Small intestine (tissue), 7 donors: ENCODE measurements at regions not wholly inside any gene's neighbourhood (a gene's known extent, or its start where the extent isn't known, plus 50 kb on each side); places are given as distances from the start of the nearest gene placed in this dataset.

Experiments used
- DNase-seq, 2 donors: peaks; one replicate each; pipeline versions ENCODE4 v3.0.0 to v3.0.0-alpha.2; 2013
- FAIRE-seq: peaks from 2 replicates; lab custom pipeline; 2012; peaks lifted over from hg19 to GRCh38; lab: Jason Lieb, UNC
- H3K27ac ChIP-seq, 3 donors: one replicate each; pipeline ENCODE4 v1.5.1; 2013; ENCODE audit warnings: low read length in 2 of 3, mild to moderate bottlenecking in 2 of 3, control low read depth in 1 of 3, inconsistent platforms in 1 of 3, low read depth in 1 of 3, moderate library complexity in 1 of 3
- H3K27me3 ChIP-seq, 3 donors: one replicate each; pipeline ENCODE4 v1.6.1; 2013; ENCODE audit warnings: low read length in 3 of 3, inconsistent platforms in 1 of 3; ENCODE audit not compliant: control insufficient read depth in 3 of 3, insufficient read depth in 3 of 3
- H3K36me3 ChIP-seq, 3 donors: one replicate each; pipeline ENCODE4 v1.6.1; 2013; ENCODE audit warnings: low read length in 3 of 3, inconsistent platforms in 1 of 3, low read depth in 1 of 3, mild to moderate bottlenecking in 1 of 3, moderate library complexity in 1 of 3; ENCODE audit not compliant: control insufficient read depth in 3 of 3, insufficient read depth in 2 of 3
- H3K4me1 ChIP-seq, 3 donors: one replicate each; pipeline ENCODE4 v1.6.1; 2013; ENCODE audit warnings: low read length in 2 of 3, inconsistent platforms in 1 of 3, low read depth in 1 of 3, mild to moderate bottlenecking in 1 of 3, moderate library complexity in 1 of 3; ENCODE audit not compliant: control insufficient read depth in 3 of 3, insufficient read depth in 2 of 3
- H3K4me3 ChIP-seq, 3 donors: one replicate each; pipeline ENCODE4 v1.5.1; 2013; ENCODE audit warnings: low read length in 3 of 3, control low read depth in 1 of 3, inconsistent platforms in 1 of 3, low read depth in 1 of 3, mild to moderate bottlenecking in 1 of 3, moderate library complexity in 1 of 3
- H3K9me3 ChIP-seq, 2 donors: one replicate each; pipeline ENCODE4 v1.6.1; 2013; ENCODE audit warnings: low read depth in 1 of 2, low read length in 1 of 2; ENCODE audit not compliant: control insufficient read depth in 2 of 2, insufficient read depth in 1 of 2
- WGBS, 3 donors: extraction: QIAGEN DNeasy Blood & Tissue Kit; methylation state at CpG; one replicate each; pipeline ENCODE4 v1.1.7; 2013; 5-methylcytosine and 5-hydroxymethylcytosine counted together
- donor health status: healthy with polysubstance abuse.
- donor health status: control.
- donor health status: control.
- donor health status: Bipolar disorder and iron deficiency.
- donor health status: healthy.

DNA sequence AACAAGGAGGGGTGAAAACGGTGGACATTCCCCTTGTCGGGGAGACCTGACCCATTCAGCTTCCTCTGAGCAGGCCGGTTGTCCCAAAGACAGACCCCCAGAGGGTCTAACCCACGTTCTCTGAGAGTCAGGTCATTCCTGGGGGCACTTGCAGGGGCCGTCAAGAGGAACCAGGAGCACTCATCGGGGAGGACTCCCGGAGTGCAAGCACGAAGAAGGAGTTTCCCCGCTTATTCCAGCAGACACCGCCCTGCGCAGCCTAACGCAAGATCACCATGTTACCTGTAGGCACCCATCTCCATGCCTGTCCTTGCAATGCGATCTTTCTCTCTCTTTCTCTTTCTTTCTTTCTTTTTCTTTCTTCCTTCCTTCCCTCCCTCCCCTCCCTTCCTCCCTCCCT lies 154.2 kb downstream of the SHOX start:
- Histone ChIP-seq H3K27me3 (no peaks in the 10 kb centered on the region), H3K9me3 (peaks cover 0 to 6% of the 10 kb centered on the region in 2 donors), H3K4me3 (no peak overlapping the region), H3K27ac (no peak overlapping the region), H3K4me1 (no peaks in the 10 kb centered on the region), H3K36me3 (no peaks in the 10 kb centered on the region)
- DNase-seq = no peak
- FAIRE-seq = no peak
- WGBS, 3 donors = 91 to 93% (median 91%) methylated on average over 13 of the region's 13 CpGs

DNA sequence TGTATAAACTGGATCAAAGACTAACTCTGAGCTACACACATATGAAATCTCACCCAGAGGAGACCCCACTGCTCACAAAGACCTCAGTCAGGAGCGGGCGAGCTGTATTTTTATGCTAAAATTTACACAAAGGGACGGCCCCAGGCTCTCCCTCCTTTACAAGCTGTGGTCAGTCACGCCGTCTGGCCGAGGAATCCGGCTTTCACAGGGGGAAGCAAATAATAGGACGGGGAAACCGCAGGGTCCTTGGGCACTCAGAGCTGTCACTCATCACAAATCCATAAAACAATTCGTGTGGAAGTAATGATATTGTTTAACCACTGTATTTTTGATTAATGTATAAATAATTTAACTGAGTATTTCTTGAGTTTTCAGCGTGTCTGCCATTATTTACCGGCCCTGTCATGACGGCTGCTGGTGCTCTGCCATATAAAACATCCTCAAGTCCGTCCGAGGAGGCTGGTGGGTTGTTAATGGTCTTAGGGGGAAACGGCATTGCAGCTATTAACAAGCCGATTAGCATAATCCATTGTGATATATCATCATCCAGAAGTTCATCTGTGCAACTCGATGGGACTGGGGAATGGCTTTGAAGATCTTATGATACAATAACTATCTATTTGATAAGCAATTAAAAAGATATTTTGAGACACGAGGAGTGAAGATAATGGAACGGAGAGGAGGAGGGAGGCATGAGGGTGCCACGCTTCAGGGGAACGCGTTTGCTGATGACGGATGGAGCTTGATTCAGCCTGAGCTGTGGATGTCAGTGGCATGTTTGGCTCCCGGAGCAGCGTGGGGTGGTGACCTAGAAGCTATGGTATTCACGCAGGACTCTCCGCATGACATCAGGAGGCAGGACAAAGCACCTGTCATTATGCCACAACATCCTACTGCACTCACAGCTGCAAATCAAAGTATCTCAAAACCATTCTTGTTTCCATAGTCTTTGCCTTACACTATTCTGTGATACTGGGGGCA lies 150.9 kb downstream of the SHOX start:
- no peak overlapping the region for H3K27ac ChIP-seq
- WGBS, 3 donors = 28 to 42% (median 40%) methylated on average over 28 of the region's 28 CpGs
- peaks cover 3 to 8% of the 10 kb centered on the region in 2 donors for H3K9me3 ChIP-seq
- no peaks in the 10 kb centered on the region for H3K4me1 ChIP-seq
- H3K4me3 ChIP-seq = no peak overlapping the region
- no peak for FAIRE-seq
- no peak for DNase-seq
- no peaks in the 10 kb centered on the region for H3K36me3 ChIP-seq
- no peaks in the 10 kb centered on the region for H3K27me3 ChIP-seq

DNA sequence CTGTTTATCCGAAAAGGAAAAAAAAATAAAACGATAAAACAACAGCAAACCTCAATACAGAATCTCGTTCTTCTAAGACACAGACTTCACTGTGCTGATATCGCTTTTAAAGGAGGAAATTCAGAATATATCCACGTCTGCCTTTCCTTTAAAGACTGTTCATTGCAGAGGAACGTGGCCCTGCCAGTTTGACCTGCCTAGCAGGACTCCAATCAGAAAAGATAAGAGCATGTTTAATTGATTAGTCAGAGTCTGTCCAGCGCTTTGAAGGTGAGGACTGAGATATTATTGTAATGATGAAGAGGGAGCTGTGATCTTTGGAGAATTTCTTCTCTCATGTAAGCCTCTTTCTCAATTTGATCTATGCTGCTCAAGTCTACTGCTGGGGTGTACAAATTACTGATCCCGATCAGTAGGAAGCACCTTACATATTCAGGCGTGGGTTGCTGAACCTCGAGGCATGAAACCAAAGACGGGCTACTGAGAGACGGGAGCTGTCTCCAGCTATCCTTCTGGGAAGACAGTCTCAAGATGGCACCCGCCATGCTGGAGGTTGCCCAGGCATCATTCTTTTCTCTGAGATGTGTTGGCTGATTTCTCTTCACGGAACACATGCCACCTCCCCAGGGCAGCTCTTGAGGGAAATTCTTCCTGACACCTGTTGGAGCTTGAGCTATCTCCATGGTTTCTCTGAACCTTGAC lies 146.1 kb downstream of the SHOX start:
- DNase-seq = no peak
- no peak for FAIRE-seq
- 51 to 66% (median 51%) methylated on average over 14 of the region's 14 CpGs for WGBS, 3 donors
- H3K4me1 ChIP-seq = no peaks in the 10 kb centered on the region
- H3K27me3 ChIP-seq = no peaks in the 10 kb centered on the region
- H3K4me3 ChIP-seq = no peak overlapping the region
- no peak overlapping the region for H3K27ac ChIP-seq
- H3K9me3 ChIP-seq = peaks cover 3 to 7% of the 10 kb centered on the region in 2 donors
- no peaks in the 10 kb centered on the region for H3K36me3 ChIP-seq

DNA sequence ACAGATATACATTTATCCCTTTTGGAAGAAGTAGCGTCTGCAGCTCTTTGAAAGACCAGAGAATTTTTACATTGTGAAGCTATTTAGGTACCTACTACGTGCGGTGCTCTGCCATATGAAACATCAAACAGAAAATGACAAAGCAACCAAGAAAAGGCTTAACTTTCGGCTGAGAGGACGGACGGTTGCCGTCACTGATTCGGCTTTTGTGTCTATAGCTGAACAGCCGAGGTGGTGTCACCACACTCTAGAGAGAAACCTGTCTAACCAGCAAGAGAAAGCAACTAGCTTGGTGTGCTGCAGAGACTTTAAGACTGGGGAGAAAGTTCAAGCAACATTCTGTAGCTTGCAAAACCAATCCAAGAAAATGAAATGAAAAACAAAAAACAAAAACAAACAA lies 145.5 kb downstream of the SHOX start:
- DNase-seq (no peak), FAIRE-seq (no peak)
- no peaks in the 10 kb centered on the region for H3K36me3 ChIP-seq
- WGBS, 3 donors = 51 to 67% (median 51%) methylated on average over 9 of the region's 9 CpGs
- no peaks in the 10 kb centered on the region for H3K27me3 ChIP-seq
- no peak overlapping the region for H3K4me3 ChIP-seq
- H3K4me1 ChIP-seq = no peaks in the 10 kb centered on the region
- peaks cover 3 to 6% of the 10 kb centered on the region in 2 donors for H3K9me3 ChIP-seq
- no peak overlapping the region for H3K27ac ChIP-seq

DNA sequence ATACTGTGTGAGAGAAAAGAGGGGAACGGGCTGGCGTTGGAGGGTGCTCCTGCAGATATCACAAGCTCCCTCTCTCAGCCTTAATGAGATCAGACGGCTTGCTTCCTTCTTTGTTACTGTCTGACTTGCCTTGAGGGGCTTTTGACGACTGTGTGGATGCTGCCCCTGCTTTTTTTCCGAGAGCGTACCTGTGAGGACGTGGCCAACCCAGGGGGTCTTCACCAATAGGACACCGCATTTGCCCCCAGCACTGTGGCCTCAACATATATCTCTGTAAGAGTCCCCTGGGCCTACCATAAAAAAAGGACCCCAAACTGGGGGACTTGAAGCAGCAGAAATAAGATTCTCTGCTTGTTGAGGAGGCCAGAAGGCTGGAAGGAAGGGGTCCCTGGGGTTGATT lies 143.9 kb downstream of the SHOX start:
- FAIRE-seq (no peak), DNase-seq (no peak)
- Histone ChIP-seq H3K9me3 (peaks cover 3 to 6% of the 10 kb centered on the region in 2 donors), H3K27ac (no peak overlapping the region), H3K36me3 (no peaks in the 10 kb centered on the region), H3K4me3 (no peak overlapping the region), H3K4me1 (no peaks in the 10 kb centered on the region), H3K27me3 (no peaks in the 10 kb centered on the region)
- 77 to 87% (median 78%) methylated on average over 8 of the region's 8 CpGs for WGBS, 3 donors

DNA sequence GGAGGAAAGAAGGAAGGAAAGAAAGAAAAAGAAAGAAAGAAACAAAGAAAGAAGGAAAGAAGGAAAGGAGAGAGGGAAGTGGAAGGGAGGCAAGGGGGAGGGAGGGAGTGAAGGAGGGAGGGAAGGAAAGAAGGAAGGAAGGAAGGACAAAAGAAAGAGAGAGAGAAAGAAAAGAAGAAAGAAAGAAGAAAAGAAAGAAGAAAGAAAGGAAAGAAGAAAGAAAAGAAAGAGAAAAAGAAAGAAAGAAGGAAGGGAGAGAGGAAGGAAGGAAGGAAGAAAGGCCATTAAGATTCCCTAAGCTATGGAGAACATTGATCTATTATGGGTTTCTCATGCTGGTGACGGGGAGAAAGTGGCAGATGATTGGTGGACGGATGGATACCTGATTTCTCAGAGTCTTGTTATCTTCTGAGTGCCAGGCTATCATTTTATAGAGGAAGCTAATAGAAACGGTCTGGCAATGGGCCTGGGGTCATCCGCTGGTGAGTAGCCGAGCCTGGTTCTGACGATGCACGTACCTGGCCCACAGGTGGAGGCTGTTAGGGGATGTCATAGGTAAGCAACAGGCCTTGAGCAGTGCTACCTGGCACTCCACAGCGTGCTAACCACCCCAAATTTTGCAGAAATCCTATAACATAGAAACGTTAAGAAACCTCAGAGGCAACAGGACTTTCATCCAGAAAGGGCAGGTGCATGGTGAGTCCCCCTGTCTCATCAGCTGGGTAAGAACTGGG lies 142.9 kb downstream of the SHOX start:
- Histone ChIP-seq H3K4me3 (no peak overlapping the region), H3K36me3 (no peaks in the 10 kb centered on the region), H3K27ac (no peak overlapping the region), H3K9me3 (peaks cover 5 to 9% of the 10 kb centered on the region in 2 donors), H3K27me3 (no peaks in the 10 kb centered on the region), H3K4me1 (no peaks in the 10 kb centered on the region)
- no peak for DNase-seq
- WGBS, 3 donors = 72 to 80% (median 76%) methylated on average over 9 of the region's 9 CpGs
- no peak for FAIRE-seq

DNA sequence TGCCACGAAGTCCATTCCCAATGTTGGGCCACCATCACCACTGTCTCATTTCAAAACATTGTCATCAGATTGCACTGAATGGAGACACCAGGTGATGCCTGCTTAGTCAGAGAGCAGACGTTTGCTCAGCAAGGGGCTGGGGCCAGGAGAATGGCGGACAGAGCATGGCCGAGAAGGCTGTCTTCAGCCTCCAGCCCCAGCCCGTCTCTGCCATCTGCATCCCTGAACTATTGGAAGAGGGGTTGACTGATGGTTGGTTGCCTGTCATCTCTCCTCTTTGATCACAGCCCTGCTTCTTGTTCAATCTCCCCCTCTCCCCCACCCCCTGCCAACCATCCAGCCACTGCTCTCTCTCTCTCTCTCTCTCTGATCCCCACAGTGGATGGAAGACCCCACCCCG lies 140.9 kb downstream of the SHOX start:
- WGBS, 3 donors = 77 to 81% (median 78%) methylated on average over 6 of the region's 6 CpGs

DNA sequence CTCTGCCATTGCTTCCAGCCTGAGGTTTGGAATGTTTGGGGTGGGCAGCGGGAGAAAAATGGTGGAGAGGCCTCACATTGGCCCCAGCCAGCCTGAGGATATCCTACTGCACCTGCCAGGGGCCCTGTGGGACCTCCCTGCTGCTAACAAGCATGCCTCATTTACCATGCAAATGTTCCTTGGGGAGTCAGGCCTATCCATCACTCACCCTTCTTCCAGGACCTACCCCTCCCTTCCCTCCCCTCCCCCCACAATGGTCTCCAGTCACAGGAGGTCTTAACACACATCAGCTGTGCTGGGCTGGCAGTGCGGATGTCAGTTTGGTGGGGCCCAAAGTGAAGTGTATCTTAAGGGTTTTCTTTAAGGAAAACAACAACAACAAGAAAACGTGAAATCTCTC lies 139.2 kb downstream of the SHOX start:
- FAIRE-seq (no peak), DNase-seq (no peak)
- H3K4me1 ChIP-seq = no peaks in the 10 kb centered on the region
- H3K27me3 ChIP-seq = no peaks in the 10 kb centered on the region
- no peaks in the 10 kb centered on the region for H3K36me3 ChIP-seq
- no peak overlapping the region for H3K4me3 ChIP-seq
- peaks cover 5 to 9% of the 10 kb centered on the region in 2 donors for H3K9me3 ChIP-seq
- H3K27ac ChIP-seq = no peak overlapping the region
- 11 to 34% (median 27%) methylated on average over 3 of the region's 3 CpGs for WGBS, 3 donors

More for the DNA sequence above, 140.9 kb downstream of the SHOX start:
- DNase-seq (no peak), FAIRE-seq (no peak)
- Histone ChIP-seq H3K27ac (no peak overlapping the region), H3K27me3 (no peaks in the 10 kb centered on the region), H3K36me3 (no peaks in the 10 kb centered on the region), H3K4me3 (no peak overlapping the region), H3K9me3 (peaks cover 5 to 7% of the 10 kb centered on the region in 2 donors), H3K4me1 (no peaks in the 10 kb centered on the region)
